ENCODE measurements at regions not wholly inside any gene's neighbourhood (a gene's known extent, or its start where the extent isn't known, plus 50 kb on each side); places are given as distances from the start of the nearest gene placed in this dataset.

DNA sequence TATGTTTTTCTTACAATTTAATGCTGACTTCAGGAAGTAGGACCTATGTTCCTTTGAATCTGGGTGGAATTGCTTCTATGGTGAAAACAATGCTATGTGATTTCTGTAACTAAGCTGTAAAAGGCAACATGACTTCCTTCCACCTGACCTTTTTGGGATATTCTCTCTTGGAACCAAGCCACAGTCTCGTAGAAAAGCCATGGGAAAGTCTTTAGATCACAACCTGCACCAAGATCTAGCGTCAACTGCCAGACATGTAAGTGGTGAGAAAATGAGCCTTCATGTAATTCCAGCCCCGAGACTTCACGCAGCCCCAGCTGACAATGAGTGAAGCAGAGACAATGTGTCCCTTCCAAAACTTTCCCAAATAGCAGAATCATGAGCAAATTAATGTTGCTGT lies 297.0 kb upstream of the DCAF8L1 start:
- H3K9me3 ChIP-seq (ENCODE audit: insufficient read depth, low read depth, low read length): no peaks in the 10 kb centered on the region
- no peak overlapping the region for H2AFZ ChIP-seq (ENCODE audit: low read length)
- H3K9me2 ChIP-seq (replicated peaks; ENCODE audit: low read depth, low read length): no peaks in the 10 kb centered on the region
- H3F3A ChIP-seq (ENCODE audit: low read depth): no peaks in the 10 kb centered on the region
- no peaks in the 10 kb centered on the region for H3K4me1 ChIP-seq (ENCODE audit: insufficient read depth, low read length, poor library complexity, severe bottlenecking)
- no peaks in the 10 kb centered on the region for H3K79me2 ChIP-seq (ENCODE audit: insufficient read depth, low read length)
- no peaks in the 10 kb centered on the region for H4K20me1 ChIP-seq (ENCODE audit: insufficient read depth, low read length, poor library complexity, severe bottlenecking)
- no peaks in the 10 kb centered on the region for H3K36me3 ChIP-seq (ENCODE audit: insufficient read depth, low read length)
- H3K4me2 ChIP-seq (ENCODE audit: low read depth, low read length, poor library complexity, severe bottlenecking): no peak overlapping the region
- H3K9ac ChIP-seq (ENCODE audit: low read depth, low read length, poor library complexity, severe bottlenecking): no peak overlapping the region
- TF ChIP-seq, protein P1, sequence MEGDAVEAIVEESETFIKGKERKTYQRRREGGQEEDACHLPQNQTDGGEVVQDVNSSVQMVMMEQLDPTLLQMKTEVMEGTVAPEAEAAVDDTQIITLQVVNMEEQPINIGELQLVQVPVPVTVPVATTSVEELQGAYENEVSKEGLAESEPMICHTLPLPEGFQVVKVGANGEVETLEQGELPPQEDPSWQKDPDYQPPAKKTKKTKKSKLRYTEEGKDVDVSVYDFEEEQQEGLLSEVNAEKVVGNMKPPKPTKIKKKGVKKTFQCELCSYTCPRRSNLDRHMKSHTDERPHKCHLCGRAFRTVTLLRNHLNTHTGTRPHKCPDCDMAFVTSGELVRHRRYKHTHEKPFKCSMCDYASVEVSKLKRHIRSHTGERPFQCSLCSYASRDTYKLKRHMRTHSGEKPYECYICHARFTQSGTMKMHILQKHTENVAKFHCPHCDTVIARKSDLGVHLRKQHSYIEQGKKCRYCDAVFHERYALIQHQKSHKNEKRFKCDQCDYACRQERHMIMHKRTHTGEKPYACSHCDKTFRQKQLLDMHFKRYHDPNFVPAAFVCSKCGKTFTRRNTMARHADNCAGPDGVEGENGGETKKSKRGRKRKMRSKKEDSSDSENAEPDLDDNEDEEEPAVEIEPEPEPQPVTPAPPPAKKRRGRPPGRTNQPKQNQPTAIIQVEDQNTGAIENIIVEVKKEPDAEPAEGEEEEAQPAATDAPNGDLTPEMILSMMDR (conservative IDR thresholded peaks at IDR 0.05; ENCODE audit: low read length): no peak
- no peak for TF ChIP-seq EZH2phosphoT487 (IDR thresholded peaks at IDR 0.05; ENCODE audit: borderline replicate concordance)
- no peaks in the 10 kb centered on the region for H3K27me3 ChIP-seq (ENCODE audit: insufficient read depth, low read length, poor library complexity, severe bottlenecking)
- H3K4me3 ChIP-seq (ENCODE audit: low read length, poor library complexity, severe bottlenecking): no peak overlapping the region

DNA sequence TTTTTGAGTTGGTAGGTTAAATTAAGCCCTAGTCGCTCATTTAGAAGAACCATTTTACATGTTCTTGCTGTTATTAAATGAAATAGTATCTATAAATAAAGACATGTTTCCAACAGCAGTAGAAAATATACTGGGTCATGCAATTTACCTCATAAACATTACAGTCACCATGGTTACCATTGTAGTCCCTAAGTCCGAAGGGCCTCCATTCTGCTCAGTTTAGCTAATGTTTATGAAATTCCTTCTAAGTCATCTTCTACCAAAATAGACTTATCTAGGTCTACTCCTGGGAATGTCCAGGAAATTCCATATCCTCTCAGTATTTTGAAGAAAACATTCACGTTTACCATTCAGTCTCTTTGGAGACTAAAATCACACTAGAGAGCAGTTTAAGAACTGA lies 292.5 kb upstream of the DCAF8L1 start:
- Histone ChIP-seq H3K9me2 (replicated peaks; ENCODE audit: low read depth, low read length) (no peaks in the 10 kb centered on the region), H2AFZ (ENCODE audit: low read length) (no peak overlapping the region), H4K20me1 (ENCODE audit: insufficient read depth, low read length, poor library complexity, severe bottlenecking) (no peaks in the 10 kb centered on the region), H3K27me3 (ENCODE audit: insufficient read depth, low read length, poor library complexity, severe bottlenecking) (no peaks in the 10 kb centered on the region), H3K4me1 (ENCODE audit: insufficient read depth, low read length, poor library complexity, severe bottlenecking) (no peaks in the 10 kb centered on the region), H3F3A (ENCODE audit: low read depth) (no peaks in the 10 kb centered on the region), H3K4me2 (ENCODE audit: low read depth, low read length, poor library complexity, severe bottlenecking) (no peak overlapping the region), H3K79me2 (ENCODE audit: insufficient read depth, low read length) (no peaks in the 10 kb centered on the region), H3K4me3 (ENCODE audit: low read length, poor library complexity, severe bottlenecking) (no peak overlapping the region), H3K9ac (ENCODE audit: low read depth, low read length, poor library complexity, severe bottlenecking) (no peak overlapping the region), H3K9me3 (ENCODE audit: insufficient read depth, low read depth, low read length) (no peaks in the 10 kb centered on the region), H3K36me3 (ENCODE audit: insufficient read depth, low read length) (no peaks in the 10 kb centered on the region)
- TF ChIP-seq, protein P1 (conservative IDR thresholded peaks at IDR 0.05; ENCODE audit: low read length): no peak
- TF ChIP-seq EZH2phosphoT487 (IDR thresholded peaks at IDR 0.05; ENCODE audit: borderline replicate concordance): no peak

DNA sequence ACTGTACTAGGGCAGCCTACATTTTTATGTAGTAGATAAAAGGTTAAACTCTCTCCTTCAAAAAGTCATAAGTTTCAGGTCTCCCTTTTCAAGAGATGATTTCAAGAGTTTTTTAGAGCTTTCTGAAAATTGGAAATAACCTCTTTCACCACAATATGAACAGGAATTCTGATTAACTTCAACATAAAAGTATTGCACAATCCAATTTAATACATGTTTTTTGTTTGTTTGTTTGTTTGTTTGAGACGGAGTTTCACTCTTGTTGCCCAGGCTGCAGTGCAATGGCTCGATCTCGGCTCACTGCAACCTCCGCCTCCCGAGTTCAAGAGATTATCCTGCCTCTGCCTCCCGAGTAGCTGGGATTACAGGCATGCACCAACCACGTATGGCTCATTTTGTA lies 265.4 kb upstream of the DCAF8L1 start:
- no peaks in the 10 kb centered on the region for H3K9me3 ChIP-seq (ENCODE audit: insufficient read depth, low read depth, low read length)
- H3F3A ChIP-seq (ENCODE audit: low read depth): no peaks in the 10 kb centered on the region
- H3K4me2 ChIP-seq (ENCODE audit: low read depth, low read length, poor library complexity, severe bottlenecking): no peak overlapping the region
- H3K4me3 ChIP-seq (ENCODE audit: low read length, poor library complexity, severe bottlenecking): no peak overlapping the region
- H4K20me1 ChIP-seq (ENCODE audit: insufficient read depth, low read length, poor library complexity, severe bottlenecking): no peaks in the 10 kb centered on the region
- no peaks in the 10 kb centered on the region for H3K4me1 ChIP-seq (ENCODE audit: insufficient read depth, low read length, poor library complexity, severe bottlenecking)
- no peak overlapping the region for H2AFZ ChIP-seq (ENCODE audit: low read length)
- H3K36me3 ChIP-seq (ENCODE audit: insufficient read depth, low read length): no peaks in the 10 kb centered on the region
- TF ChIP-seq EZH2phosphoT487 (IDR thresholded peaks at IDR 0.05; ENCODE audit: borderline replicate concordance): no peak
- TF ChIP-seq, protein P1 (conservative IDR thresholded peaks at IDR 0.05; ENCODE audit: low read length): no peak
- H3K9ac ChIP-seq (ENCODE audit: low read depth, low read length, poor library complexity, severe bottlenecking): no peak overlapping the region
- no peaks in the 10 kb centered on the region for H3K27me3 ChIP-seq (ENCODE audit: insufficient read depth, low read length, poor library complexity, severe bottlenecking)
- H3K79me2 ChIP-seq (ENCODE audit: insufficient read depth, low read length): no peaks in the 10 kb centered on the region
- H3K9me2 ChIP-seq (replicated peaks; ENCODE audit: low read depth, low read length): no peaks in the 10 kb centered on the region
